H1 (cell line): ENCODE measurements at regions not wholly inside any gene's neighbourhood (a gene's known extent, or its start where the extent isn't known, plus 50 kb on each side); places are given as distances from the start of the nearest gene placed in this dataset.

Experiments
- CTCF ChIA-PET: fragments of 300-600 bp; sonication (Branson Sonifier 250); formaldehyde crosslinking; loops from one replicate; lab custom pipeline; 2021; ENCODE audit not compliant: partially characterized antibody; lab: Charles Lee
- POLR2A ChIA-PET: fragments of 300-600 bp; sonication (Branson Sonifier 250); formaldehyde crosslinking; loops from one replicate; lab custom pipeline; 2021; ENCODE audit warnings: inconsistent platforms; ENCODE audit not compliant: partially characterized antibody; lab: Charles Lee
- DNase-seq, 2 experiments: peaks; one replicate each; pipeline versions ENCODE4 v3.0.0 to v3.0.0-alpha.2; 2010 to 2022; ENCODE audit warnings: low spot score in 2 of 2, low read depth in 1 of 2, mixed read lengths in 1 of 2
- FAIRE-seq: peaks from 2 replicates; lab custom pipeline; 2011; peaks lifted over from hg19 to GRCh38; lab: Jason Lieb, UNC
- H2AFZ ChIP-seq: 2 replicates; pipeline ENCODE4 v1.8.1; 2012; ENCODE audit warnings: low read length, inconsistent platforms
- H2AK5ac ChIP-seq: 2 replicates; pipeline ENCODE4 v1.6.1; 2013; ENCODE audit warnings: low read depth, low read length
- H2BK120ac ChIP-seq: replicated peaks from 2 replicates; pipeline ENCODE3; 2013; ENCODE audit warnings: low read depth, low read length, inconsistent platforms
- H2BK12ac ChIP-seq: 2 replicates; pipeline ENCODE4 v1.6.1; 2013; ENCODE audit warnings: low read depth, low read length
- H2BK15ac ChIP-seq: 2 replicates; pipeline ENCODE4 v1.6.1; 2013; ENCODE audit warnings: low read length
- H2BK20ac ChIP-seq: 2 replicates; pipeline ENCODE4 v1.6.1; 2013; ENCODE audit warnings: low read length
- H2BK5ac ChIP-seq: 2 replicates; pipeline ENCODE4 v1.6.1; 2013; ENCODE audit warnings: low read depth, low read length
- H3K14ac ChIP-seq: 2 replicates; pipeline ENCODE4 v1.6.1; 2013; ENCODE audit warnings: inconsistent platforms; ENCODE audit not compliant: insufficient read length
- H3K18ac ChIP-seq: 2 replicates; pipeline ENCODE4 v1.6.1; 2013; ENCODE audit warnings: low read length; ENCODE audit errors: extremely low read depth
- H3K23ac ChIP-seq: 2 replicates; pipeline ENCODE4 v1.6.1; 2013; ENCODE audit warnings: inconsistent platforms; ENCODE audit not compliant: insufficient read length
- H3K23me2 ChIP-seq: 2 replicates; pipeline ENCODE4 v1.6.1; 2013; ENCODE audit warnings: low read depth, low read length
- H3K27ac ChIP-seq: 2 replicates; pipeline ENCODE4 v1.6.1; 2011; ENCODE audit warnings: low read depth, low read length, inconsistent platforms
- H3K27me3 ChIP-seq, 4 experiments: replicated peaks in 1 of 4; 1 replicate in 1 of 4; 2 replicates in 3 of 4; pipeline versions ENCODE4 v1.6.1 to v1.8.1; 2011 to 2013; ENCODE audit warnings: low read length in 3 of 4, mild to moderate bottlenecking in 3 of 4, inconsistent platforms in 2 of 4, mixed read lengths in 2 of 4, moderate library complexity in 1 of 4; ENCODE audit not compliant: control insufficient read depth in 3 of 4, insufficient read depth in 3 of 4; ENCODE audit errors: extremely low read depth in 1 of 4
- H3K36me3 ChIP-seq, 4 experiments: 2 replicates each; pipeline versions ENCODE4 v1.6.1 to v1.8.1; 2011 to 2013; ENCODE audit warnings: mild to moderate bottlenecking in 4 of 4, low read length in 3 of 4, moderate library complexity in 2 of 4, control low read depth in 1 of 4, inconsistent platforms in 1 of 4; ENCODE audit not compliant: insufficient read depth in 4 of 4, control insufficient read depth in 2 of 4
- H3K4ac ChIP-seq: replicated peaks from 2 replicates; pipeline ENCODE3; 2013; ENCODE audit warnings: low read length, low read depth, mixed read lengths, inconsistent platforms; ENCODE audit not compliant: insufficient read length
- H3K4me1 ChIP-seq, 4 experiments: replicated peaks in 1 of 4; 1 replicate in 1 of 4; 2 replicates in 3 of 4; pipeline versions ENCODE4 v1.6.1 to v1.8.1; 2011 to 2013; ENCODE audit warnings: low read length in 3 of 4, inconsistent platforms in 2 of 4, mixed read lengths in 1 of 4; ENCODE audit not compliant: insufficient read depth in 4 of 4, control insufficient read depth in 3 of 4
- H3K4me2 ChIP-seq, 2 experiments: 2 replicates each; pipeline versions ENCODE4 v1.6.1 to v1.8.1; 2011 to 2013; ENCODE audit warnings: low read depth in 2 of 2, low read length in 2 of 2, control low read depth in 1 of 2, inconsistent platforms in 1 of 2, mild to moderate bottlenecking in 1 of 2; ENCODE audit not compliant: insufficient read depth in 1 of 2
- H3K4me3 ChIP-seq, 4 experiments: fragments of 200-600, 300-600 bp in 1 of 4; sonication (generic), shearing (Covaris generic), sonication (Bioruptor Twin) in 1 of 4; 2 replicates each; pipeline versions ENCODE4 v1.5.1 to v1.8.1; 2011 to 2016; ENCODE audit warnings: low read length in 4 of 4, low read depth in 3 of 4, control low read depth in 2 of 4, inconsistent platforms in 2 of 4, mild to moderate bottlenecking in 2 of 4, mixed read lengths in 1 of 4, moderate library complexity in 1 of 4; ENCODE audit not compliant: insufficient read depth in 2 of 4; ENCODE audit errors: extremely low read depth in 1 of 4
- H3K56ac ChIP-seq: replicated peaks from 2 replicates; pipeline ENCODE3; 2013; ENCODE audit warnings: low read depth, mild to moderate bottlenecking, mixed read lengths, low read length, inconsistent platforms; ENCODE audit not compliant: insufficient read length
- H3K79me1 ChIP-seq: 2 replicates; pipeline ENCODE4 v1.6.1; 2013; ENCODE audit warnings: low read depth, low read length, control low read depth
- H3K79me2 ChIP-seq, 2 experiments: 2 replicates each; pipeline versions ENCODE4 v1.6.1 to v1.8.1; 2012 to 2013; ENCODE audit warnings: low read length in 2 of 2, mild to moderate bottlenecking in 2 of 2, inconsistent platforms in 1 of 2; ENCODE audit not compliant: insufficient read depth in 2 of 2, control insufficient read depth in 1 of 2
- H3K9ac ChIP-seq, 4 experiments: replicated peaks in 1 of 4; 1 replicate in 1 of 4; 2 replicates in 3 of 4; pipeline versions ENCODE4 v1.6.1 to v1.8.1; 2011 to 2013; ENCODE audit warnings: low read depth in 3 of 4, low read length in 3 of 4, control low read depth in 2 of 4, mild to moderate bottlenecking in 2 of 4, moderate library complexity in 2 of 4, inconsistent platforms in 1 of 4; ENCODE audit errors: extremely low read depth in 1 of 4
- H3K9me3 ChIP-seq, 2 experiments: 2 replicates each; pipeline versions ENCODE4 v1.6.1 to v1.8.1; 2012 to 2013; ENCODE audit warnings: mild to moderate bottlenecking in 2 of 2, moderate library complexity in 2 of 2, control low read depth in 1 of 2, inconsistent platforms in 1 of 2, low read depth in 1 of 2, low read length in 1 of 2, mixed read lengths in 1 of 2; ENCODE audit not compliant: insufficient read depth in 2 of 2
- H4K20me1 ChIP-seq, 2 experiments: replicated peaks in 1 of 2; 2 replicates each; pipeline versions ENCODE3 to v1.8.1; 2011 to 2013; ENCODE audit warnings: inconsistent platforms in 2 of 2, low read length in 2 of 2, mild to moderate bottlenecking in 1 of 2; ENCODE audit not compliant: insufficient read depth in 2 of 2, control insufficient read depth in 1 of 2
- H4K5ac ChIP-seq: 2 replicates; pipeline ENCODE4 v1.6.1; 2013; ENCODE audit warnings: low read length, low read depth, mixed read lengths, inconsistent platforms; ENCODE audit not compliant: insufficient read length
- H4K8ac ChIP-seq: 2 replicates; pipeline ENCODE4 v1.8.0; 2013; ENCODE audit warnings: mild to moderate bottlenecking, moderate library complexity, low read length, inconsistent platforms; ENCODE audit not compliant: insufficient read depth; ENCODE audit errors: extremely low read depth
- H4K91ac ChIP-seq: replicated peaks from 2 replicates; pipeline ENCODE3; 2013; ENCODE audit warnings: low read length, mixed read lengths, inconsistent platforms; ENCODE audit not compliant: insufficient read length
- ASH2L ChIP-seq: fragments of 200-600, 300-600 bp; sonication (generic); IDR thresholded peaks from one replicate; pipeline ENCODE4 v1.7.1; 2017; ENCODE audit warnings: low read length
- BACH1 ChIP-seq: IDR thresholded peaks from 2 replicates; pipeline ENCODE4 v1.6.1; 2012; ENCODE audit warnings: low read length, improper control_type of control experiment
- CEBPB ChIP-seq: IDR thresholded peaks from 2 replicates; pipeline ENCODE4 v1.6.1; 2012; ENCODE audit warnings: low read depth, low read length
- HDAC2 ChIP-seq, 2 experiments: fragments of 300-600 bp in 1 of 2; sonication (generic) in 1 of 2; IDR thresholded peaks; 2 replicates each; pipeline ENCODE4 v1.6.1; 2011 to 2012; ENCODE audit warnings: low read depth in 2 of 2, low read length in 2 of 2, mild to moderate bottlenecking in 2 of 2, moderate library complexity in 2 of 2, borderline replicate concordance in 1 of 2, inconsistent platforms in 1 of 2
- HDAC6 ChIP-seq: IDR thresholded peaks from one replicate; pipeline ENCODE4 v1.7.1; 2012; ENCODE audit warnings: low read depth, mild to moderate bottlenecking, inconsistent platforms, low read length, moderate library complexity
- KDM4A ChIP-seq: IDR thresholded peaks from one replicate; pipeline ENCODE4 v1.7.1; 2012; ENCODE audit warnings: low read depth, mild to moderate bottlenecking, moderate library complexity, low read length, inconsistent platforms; ENCODE audit not compliant: severe bottlenecking
- MAFK ChIP-seq: IDR thresholded peaks from 2 replicates; pipeline ENCODE4 v1.6.1; 2012; ENCODE audit warnings: low read depth, mild to moderate bottlenecking, improper control_type of control experiment, low read length
- NRF1 ChIP-seq: IDR thresholded peaks from 2 replicates; pipeline ENCODE4 v1.6.1; 2011; ENCODE audit warnings: mild to moderate bottlenecking, low read depth, low read length, improper control_type of control experiment
- RNF2 ChIP-seq: fragments of 200-900, 300-1000 bp; sonication (generic); IDR thresholded peaks from 2 replicates; pipeline ENCODE4 v1.7.1; 2016; ENCODE audit warnings: borderline replicate concordance, low read depth, mild to moderate bottlenecking, antibody characterized with exemption, low read length; ENCODE audit not compliant: poor library complexity, severe bottlenecking; ENCODE audit errors: missing control alignments
- TAF7 ChIP-seq: optimal IDR thresholded peaks from 2 replicates; pipeline ENCODE3; 2011; ENCODE audit warnings: low read depth, mild to moderate bottlenecking, inconsistent platforms, low read length, moderate library complexity, borderline replicate concordance
- TBP ChIP-seq: IDR thresholded peaks from 2 replicates; pipeline ENCODE4 v1.6.1; 2011; ENCODE audit warnings: low read depth, low read length, improper control_type of control experiment
- WGBS, 2 experiments: shearing (Covaris generic) in 1 of 2; methylation state at CpG; one replicate each; pipeline versions ENCODE4 v1.1.6 to v1.1.7; 2013 to 2015; ENCODE audit warnings: low lambda C conversion rate in 2 of 2, mixed read lengths in 2 of 2, inconsistent platforms in 1 of 2, low coverage in 1 of 2, missing lambda C conversion rate in 1 of 2; ENCODE audit not compliant: insufficient replicate concordance in 2 of 2, insufficient coverage in 1 of 2, insufficient read length in 1 of 2; ENCODE audit errors: extremely low coverage in 1 of 2, missing lambda C conversion rate in 1 of 2; 5-methylcytosine and 5-hydroxymethylcytosine counted together
- TF ChIP-seq, protein P1 (sequence below): IDR thresholded peaks from 2 replicates; pipeline ENCODE4 v1.6.1; 2012; ENCODE audit warnings: low read length, inconsistent platforms

DNA sequence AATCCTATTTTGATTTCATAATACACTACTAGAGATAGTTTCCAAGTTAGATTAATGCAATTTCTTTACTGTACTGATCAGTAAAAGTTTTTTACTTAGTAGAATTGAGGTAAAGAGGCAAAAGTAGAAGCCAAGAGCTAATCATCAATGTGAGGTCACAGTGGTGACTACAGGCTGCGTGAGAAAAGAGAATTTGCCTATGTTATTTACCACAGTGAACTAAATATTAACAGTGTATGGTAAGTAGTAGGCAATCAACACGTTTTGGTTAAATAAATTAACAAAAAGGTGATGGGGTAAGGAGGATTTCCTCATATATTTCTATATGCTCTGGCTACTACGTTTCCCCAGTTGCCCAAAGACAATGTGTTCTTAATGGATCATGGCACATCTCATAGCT lies 202.2 kb upstream of the CMC1 start:
- no peak overlapping the region for H3K4ac ChIP-seq
- no peak for DNase-seq
- 86% methylated on average over 3 of the region's 3 CpGs; no CpG with 5 or more reads in 1 of the 2 experiments for WGBS, 2 experiments
- no peak overlapping the region for H3K23ac ChIP-seq
- no peak overlapping the region for H4K91ac ChIP-seq
- no peaks in the 10 kb centered on the region for H3K79me1 ChIP-seq
- no peaks in the 10 kb centered on the region for H3K27me3 ChIP-seq
- H3K36me3 ChIP-seq: no peaks in the 10 kb centered on the region
- H2BK20ac ChIP-seq: no peak overlapping the region
- no peak overlapping the region for H4K8ac ChIP-seq
- CTCF ChIA-PET: no interaction called here
- no peaks in the 10 kb centered on the region for H4K20me1 ChIP-seq
- no peak overlapping the region for H3K18ac ChIP-seq
- H3K4me3 ChIP-seq: no peak overlapping the region
- H3K56ac ChIP-seq: no peak overlapping the region
- no peak for FAIRE-seq
- H2BK12ac ChIP-seq: no peak overlapping the region
- H3K4me1 ChIP-seq: no peaks in the 10 kb centered on the region
- no peak overlapping the region for H3K4me2 ChIP-seq
- H4K5ac ChIP-seq: no peak overlapping the region
- H2AFZ ChIP-seq: no peak overlapping the region
- H3K27ac ChIP-seq: no peak overlapping the region
- 0 out of 4 replicates have a peak, but pooled peaks cover 0 to under 1% of the 10 kb centered on the region in 2 experiments for H3K9me3 ChIP-seq
- no peak overlapping the region for H3K9ac ChIP-seq
- POLR2A ChIA-PET: no interaction called here
- H3K79me2 ChIP-seq: no peaks in the 10 kb centered on the region
- TF ChIP-seq HDAC2 (IDR thresholded peaks at IDR 0.05; ENCODE audit: borderline replicate concordance in 1 of 2, low read depth in 2 of 2, low read length in 2 of 2): no peak
- TF ChIP-seq KDM4A: no peak
- no peak for TF ChIP-seq HDAC6
- TF ChIP-seq MAFK: no peak
- TF ChIP-seq, protein P1, sequence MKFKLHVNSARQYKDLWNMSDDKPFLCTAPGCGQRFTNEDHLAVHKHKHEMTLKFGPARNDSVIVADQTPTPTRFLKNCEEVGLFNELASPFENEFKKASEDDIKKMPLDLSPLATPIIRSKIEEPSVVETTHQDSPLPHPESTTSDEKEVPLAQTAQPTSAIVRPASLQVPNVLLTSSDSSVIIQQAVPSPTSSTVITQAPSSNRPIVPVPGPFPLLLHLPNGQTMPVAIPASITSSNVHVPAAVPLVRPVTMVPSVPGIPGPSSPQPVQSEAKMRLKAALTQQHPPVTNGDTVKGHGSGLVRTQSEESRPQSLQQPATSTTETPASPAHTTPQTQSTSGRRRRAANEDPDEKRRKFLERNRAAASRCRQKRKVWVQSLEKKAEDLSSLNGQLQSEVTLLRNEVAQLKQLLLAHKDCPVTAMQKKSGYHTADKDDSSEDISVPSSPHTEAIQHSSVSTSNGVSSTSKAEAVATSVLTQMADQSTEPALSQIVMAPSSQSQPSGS: no peak
- no peak for TF ChIP-seq ASH2L
- TF ChIP-seq BACH1: no peak
- TF ChIP-seq CEBPB: no peak
- TF ChIP-seq RNF2: no peak
- no peak for TF ChIP-seq TBP
- TF ChIP-seq TAF7: no peak
- no peak for TF ChIP-seq NRF1
- TF ChIP-seq, all 59 proteins: peak for 0
- no peak overlapping the region for H2BK5ac ChIP-seq
- H2BK120ac ChIP-seq: no peak overlapping the region
- no peak overlapping the region for H2BK15ac ChIP-seq
- no peak overlapping the region for H3K14ac ChIP-seq
- H2AK5ac ChIP-seq: no peak overlapping the region
- no peaks in the 10 kb centered on the region; the same call in 1 of the 2 replicates for H3K23me2 ChIP-seq
